WTC11 (cell line): ENCODE measurements at regions not wholly inside any gene's neighbourhood (a gene's known extent, or its start where the extent isn't known, plus 50 kb on each side); places are given as distances from the start of the nearest gene placed in this dataset.
A peak's percentile ranks its signal among the peaks of the same experiment; 100 is the strongest.

Source experiments
- ATAC-seq: fragments of 200-7000 bp; cut with Tn5 transposase; 2 replicates; pipeline ENCODE4 v1.10.0; 2021; ENCODE audit warnings: mild to moderate bottlenecking, moderate library complexity
- CTCF ChIA-PET: fragments of 300-600 bp; sonication (Branson Sonifier 250); formaldehyde crosslinking; loops from one replicate; lab custom pipeline; 2021; ENCODE audit warnings: antibody characterized with exemption; lab: Charles Lee
- POLR2A ChIA-PET: fragments of 350-600 bp; sonication (Branson Sonifier 250); formaldehyde crosslinking; loops from one replicate; lab custom pipeline; 2021; ENCODE audit warnings: antibody characterized with exemption; lab: Charles Lee
- DNase-seq: peaks from one replicate; pipeline ENCODE4 v3.0.0; 2021; ENCODE audit warnings: low spot score
- H3K27ac Mint-ChIP-seq: 2 replicates; pipeline ENCODE4 v1.8.0; 2021; ENCODE audit warnings: mixed read lengths
- H3K27me3 Mint-ChIP-seq: 2 replicates; pipeline ENCODE4 v1.8.0; 2021; ENCODE audit warnings: low read depth, mild to moderate bottlenecking, moderate library complexity, mixed read lengths
- H3K36me3 Mint-ChIP-seq: 2 replicates; pipeline ENCODE4 v1.8.0; 2021; ENCODE audit warnings: mixed read lengths
- H3K4me1 Mint-ChIP-seq: 2 replicates; pipeline ENCODE4 v1.8.0; 2022; ENCODE audit warnings: mixed read lengths
- H3K4me3 Mint-ChIP-seq: 2 replicates; pipeline ENCODE4 v1.8.0; 2021; ENCODE audit warnings: mild to moderate bottlenecking, moderate library complexity, mixed read lengths
- H3K9me3 Mint-ChIP-seq: 2 replicates; pipeline ENCODE4 v1.8.0; 2021; ENCODE audit warnings: mixed read lengths
- ESRRA ChIP-seq: sonication (generic); formaldehyde crosslinking; IDR thresholded peaks from 2 replicates; pipeline ENCODE4 v1.8.1; 2022; ENCODE audit warnings: mild to moderate bottlenecking, missing genetic modification reagents, borderline replicate concordance
- FOXJ3 ChIP-seq: sonication (generic); formaldehyde crosslinking; IDR thresholded peaks from 2 replicates; pipeline ENCODE4 v1.9.0; 2021; ENCODE audit warnings: missing genetic modification reagents, mild to moderate bottlenecking, borderline replicate concordance
- IRF2 ChIP-seq: sonication (generic); formaldehyde crosslinking; IDR thresholded peaks from 2 replicates; pipeline ENCODE4 v1.8.0; 2022; ENCODE audit warnings: low read depth, missing genetic modification reagents, borderline replicate concordance
- TCF7 ChIP-seq: sonication (generic); formaldehyde crosslinking; IDR thresholded peaks from 2 replicates; pipeline ENCODE4 v1.8.0; 2022; ENCODE audit warnings: mild to moderate bottlenecking, low read depth, missing genetic modification reagents, moderate library complexity
- ZNF121 ChIP-seq: sonication (generic); formaldehyde crosslinking; IDR thresholded peaks from 2 replicates; pipeline ENCODE4 v1.8.0; 2023; ENCODE audit warnings: missing genetic modification reagents
- ZNF263 ChIP-seq: sonication (generic); formaldehyde crosslinking; IDR thresholded peaks from 2 replicates; pipeline ENCODE4 v1.8.1; 2022; ENCODE audit warnings: low read depth, mild to moderate bottlenecking, moderate library complexity, missing genetic modification reagents
- ZNF396 ChIP-seq: fragments of 250-450 bp; sonication (Bioruptor Pico); IDR thresholded peaks from 2 replicates; pipeline ENCODE4 v1.8.0; 2021; ENCODE audit warnings: mild to moderate bottlenecking, moderate library complexity, borderline replicate concordance
- TF ChIP-seq, protein P1 (sequence below): fragments of 200-600 bp; IDR thresholded peaks from 2 replicates; pipeline ENCODE4 v1.8.0; 2022; ENCODE audit warnings: antibody characterized with exemption
- TF ChIP-seq, protein P2 (sequence below): sonication (generic); formaldehyde crosslinking; IDR thresholded peaks from 2 replicates; pipeline ENCODE4 v1.8.1; 2023; ENCODE audit warnings: mild to moderate bottlenecking, missing genetic modification reagents
- TF ChIP-seq, protein P3 (sequence below): fragments of 250-450 bp; sonication (Bioruptor Pico); IDR thresholded peaks from 2 replicates; pipeline ENCODE4 v2.1.2; 2022; ENCODE audit warnings: mild to moderate bottlenecking, moderate library complexity
- TF ChIP-seq, protein P4 (sequence below): sonication (generic); formaldehyde crosslinking; IDR thresholded peaks from 2 replicates; pipeline ENCODE4 v1.8.0; 2023; ENCODE audit warnings: missing genetic modification reagents
- TF ChIP-seq, protein P5 (sequence below): sonication (generic); formaldehyde crosslinking; IDR thresholded peaks from 2 replicates; pipeline ENCODE4 v1.8.0; 2022; ENCODE audit warnings: mild to moderate bottlenecking, missing genetic modification reagents
- TF ChIP-seq, protein P6 (sequence below): sonication (generic); formaldehyde crosslinking; IDR thresholded peaks from 2 replicates; pipeline ENCODE4 v1.8.0; 2022; ENCODE audit warnings: mild to moderate bottlenecking, missing genetic modification reagents
- TF ChIP-seq, protein P7 (sequence below): sonication (generic); formaldehyde crosslinking; IDR thresholded peaks from 2 replicates; pipeline ENCODE4 v1.8.1; 2022; ENCODE audit warnings: low read depth, mild to moderate bottlenecking, moderate library complexity, missing genetic modification reagents, borderline replicate concordance
- TF ChIP-seq, protein P8 (sequence below): fragments of 250-450 bp; sonication (Bioruptor Pico); IDR thresholded peaks from 2 replicates; pipeline ENCODE4 v1.9.0; 2021; ENCODE audit warnings: mild to moderate bottlenecking
- TF ChIP-seq, protein P9 (sequence below): sonication (generic); formaldehyde crosslinking; IDR thresholded peaks from 2 replicates; pipeline ENCODE4 v1.8.0; 2023; ENCODE audit warnings: missing genetic modification reagents, mild to moderate bottlenecking, borderline replicate concordance
- TF ChIP-seq, protein P10 (sequence below): sonication (generic); formaldehyde crosslinking; IDR thresholded peaks from 2 replicates; pipeline ENCODE4 v1.8.0; 2023; ENCODE audit warnings: mild to moderate bottlenecking, missing genetic modification reagents

DNA sequence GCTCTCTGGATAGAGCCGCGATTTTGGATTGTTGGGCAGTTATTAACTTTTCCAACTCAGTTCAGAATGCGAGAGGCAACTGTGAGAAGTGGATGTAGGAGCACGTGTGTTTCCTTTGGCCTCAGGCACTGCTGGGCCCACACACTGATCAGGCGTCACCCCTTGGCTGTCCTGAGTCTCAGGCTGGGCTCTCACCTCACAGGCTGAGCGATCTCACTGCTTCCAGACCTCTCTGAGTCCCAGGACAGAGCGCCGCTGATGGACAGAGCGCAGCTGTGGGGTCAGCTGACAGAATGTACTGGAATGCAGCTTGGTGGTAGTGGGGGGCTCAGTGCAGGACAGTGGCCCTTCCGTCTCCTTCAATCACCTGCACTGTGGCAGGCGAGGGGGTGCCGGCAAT, 516.2 kb downstream of the TBC1D22A start:
- H3K9me3 Mint-ChIP-seq = peaks cover 3% of the 10 kb centered on the region; the same call in 1 of the 2 replicates
- no peak for ATAC-seq
- H3K27ac Mint-ChIP-seq = no peak overlapping the region
- TF ChIP-seq, protein P1, sequence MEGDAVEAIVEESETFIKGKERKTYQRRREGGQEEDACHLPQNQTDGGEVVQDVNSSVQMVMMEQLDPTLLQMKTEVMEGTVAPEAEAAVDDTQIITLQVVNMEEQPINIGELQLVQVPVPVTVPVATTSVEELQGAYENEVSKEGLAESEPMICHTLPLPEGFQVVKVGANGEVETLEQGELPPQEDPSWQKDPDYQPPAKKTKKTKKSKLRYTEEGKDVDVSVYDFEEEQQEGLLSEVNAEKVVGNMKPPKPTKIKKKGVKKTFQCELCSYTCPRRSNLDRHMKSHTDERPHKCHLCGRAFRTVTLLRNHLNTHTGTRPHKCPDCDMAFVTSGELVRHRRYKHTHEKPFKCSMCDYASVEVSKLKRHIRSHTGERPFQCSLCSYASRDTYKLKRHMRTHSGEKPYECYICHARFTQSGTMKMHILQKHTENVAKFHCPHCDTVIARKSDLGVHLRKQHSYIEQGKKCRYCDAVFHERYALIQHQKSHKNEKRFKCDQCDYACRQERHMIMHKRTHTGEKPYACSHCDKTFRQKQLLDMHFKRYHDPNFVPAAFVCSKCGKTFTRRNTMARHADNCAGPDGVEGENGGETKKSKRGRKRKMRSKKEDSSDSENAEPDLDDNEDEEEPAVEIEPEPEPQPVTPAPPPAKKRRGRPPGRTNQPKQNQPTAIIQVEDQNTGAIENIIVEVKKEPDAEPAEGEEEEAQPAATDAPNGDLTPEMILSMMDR = no peak
- TF ChIP-seq TCF7 (CRISPR knock-in tag) (no peak), ZNF121 (CRISPR knock-in tag) (no peak), ZNF396 (CRISPR knock-in tag) (no peak), ZNF263 (CRISPR knock-in tag) (no peak)
- TF ChIP-seq, protein P2, sequence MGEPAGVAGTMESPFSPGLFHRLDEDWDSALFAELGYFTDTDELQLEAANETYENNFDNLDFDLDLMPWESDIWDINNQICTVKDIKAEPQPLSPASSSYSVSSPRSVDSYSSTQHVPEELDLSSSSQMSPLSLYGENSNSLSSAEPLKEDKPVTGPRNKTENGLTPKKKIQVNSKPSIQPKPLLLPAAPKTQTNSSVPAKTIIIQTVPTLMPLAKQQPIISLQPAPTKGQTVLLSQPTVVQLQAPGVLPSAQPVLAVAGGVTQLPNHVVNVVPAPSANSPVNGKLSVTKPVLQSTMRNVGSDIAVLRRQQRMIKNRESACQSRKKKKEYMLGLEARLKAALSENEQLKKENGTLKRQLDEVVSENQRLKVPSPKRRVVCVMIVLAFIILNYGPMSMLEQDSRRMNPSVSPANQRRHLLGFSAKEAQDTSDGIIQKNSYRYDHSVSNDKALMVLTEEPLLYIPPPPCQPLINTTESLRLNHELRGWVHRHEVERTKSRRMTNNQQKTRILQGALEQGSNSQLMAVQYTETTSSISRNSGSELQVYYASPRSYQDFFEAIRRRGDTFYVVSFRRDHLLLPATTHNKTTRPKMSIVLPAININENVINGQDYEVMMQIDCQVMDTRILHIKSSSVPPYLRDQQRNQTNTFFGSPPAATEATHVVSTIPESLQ (CRISPR knock-in tag) = no peak
- TF ChIP-seq, protein P3, sequence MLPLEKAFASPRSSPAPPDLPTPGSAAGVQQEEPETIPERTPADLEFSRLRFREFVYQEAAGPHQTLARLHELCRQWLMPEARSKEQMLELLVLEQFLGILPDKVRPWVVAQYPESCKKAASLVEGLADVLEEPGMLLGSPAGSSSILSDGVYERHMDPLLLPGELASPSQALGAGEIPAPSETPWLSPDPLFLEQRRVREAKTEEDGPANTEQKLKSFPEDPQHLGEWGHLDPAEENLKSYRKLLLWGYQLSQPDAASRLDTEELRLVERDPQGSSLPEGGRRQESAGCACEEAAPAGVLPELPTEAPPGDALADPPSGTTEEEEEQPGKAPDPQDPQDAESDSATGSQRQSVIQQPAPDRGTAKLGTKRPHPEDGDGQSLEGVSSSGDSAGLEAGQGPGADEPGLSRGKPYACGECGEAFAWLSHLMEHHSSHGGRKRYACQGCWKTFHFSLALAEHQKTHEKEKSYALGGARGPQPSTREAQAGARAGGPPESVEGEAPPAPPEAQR (CRISPR knock-in tag) = no peak
- TF ChIP-seq, protein P4, sequence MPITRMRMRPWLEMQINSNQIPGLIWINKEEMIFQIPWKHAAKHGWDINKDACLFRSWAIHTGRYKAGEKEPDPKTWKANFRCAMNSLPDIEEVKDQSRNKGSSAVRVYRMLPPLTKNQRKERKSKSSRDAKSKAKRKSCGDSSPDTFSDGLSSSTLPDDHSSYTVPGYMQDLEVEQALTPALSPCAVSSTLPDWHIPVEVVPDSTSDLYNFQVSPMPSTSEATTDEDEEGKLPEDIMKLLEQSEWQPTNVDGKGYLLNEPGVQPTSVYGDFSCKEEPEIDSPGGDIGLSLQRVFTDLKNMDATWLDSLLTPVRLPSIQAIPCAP (CRISPR knock-in tag) = no peak
- TF ChIP-seq, all 79 proteins: peak for 0
- Mint-ChIP-seq H3K4me1 (peaks cover 11% of the 10 kb centered on the region), H3K36me3 (peaks cover 2% of the 10 kb centered on the region; the same call in 1 of the 2 replicates), H3K27me3 (no peaks in the 10 kb centered on the region; the same call in 1 of the 2 replicates), H3K4me3 (no peak overlapping the region)
- CTCF ChIA-PET = no interaction called here
- POLR2A ChIA-PET = no interaction called here
- DNase-seq = peak; percentile 6

DNA sequence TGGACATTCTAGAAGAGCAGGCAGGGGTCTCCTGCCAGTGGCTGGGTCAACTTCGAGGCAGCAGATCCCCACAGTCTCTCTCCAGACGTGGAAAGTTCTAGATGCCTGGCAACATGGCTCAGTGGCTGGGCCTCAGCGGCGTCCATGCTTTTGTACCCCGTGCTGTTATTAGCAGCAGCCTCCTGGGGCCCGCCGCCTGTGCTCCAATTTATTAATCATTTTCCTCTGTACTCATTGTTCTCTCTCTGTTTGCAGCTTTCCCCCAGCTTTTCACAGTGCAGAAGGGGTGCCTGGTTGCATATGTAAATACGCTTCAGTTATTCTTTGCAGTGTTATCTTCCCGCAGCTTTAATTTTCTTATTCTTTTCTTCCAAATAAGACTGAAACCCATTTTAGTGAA, 515.1 kb downstream of the TBC1D22A start:
- H3K9me3 Mint-ChIP-seq = peaks cover 3% of the 10 kb centered on the region; the same call in 1 of the 2 replicates
- TF ChIP-seq, protein P5, sequence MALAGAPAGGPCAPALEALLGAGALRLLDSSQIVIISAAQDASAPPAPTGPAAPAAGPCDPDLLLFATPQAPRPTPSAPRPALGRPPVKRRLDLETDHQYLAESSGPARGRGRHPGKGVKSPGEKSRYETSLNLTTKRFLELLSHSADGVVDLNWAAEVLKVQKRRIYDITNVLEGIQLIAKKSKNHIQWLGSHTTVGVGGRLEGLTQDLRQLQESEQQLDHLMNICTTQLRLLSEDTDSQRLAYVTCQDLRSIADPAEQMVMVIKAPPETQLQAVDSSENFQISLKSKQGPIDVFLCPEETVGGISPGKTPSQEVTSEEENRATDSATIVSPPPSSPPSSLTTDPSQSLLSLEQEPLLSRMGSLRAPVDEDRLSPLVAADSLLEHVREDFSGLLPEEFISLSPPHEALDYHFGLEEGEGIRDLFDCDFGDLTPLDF (CRISPR knock-in tag) = no peak
- TF ChIP-seq, protein P6, sequence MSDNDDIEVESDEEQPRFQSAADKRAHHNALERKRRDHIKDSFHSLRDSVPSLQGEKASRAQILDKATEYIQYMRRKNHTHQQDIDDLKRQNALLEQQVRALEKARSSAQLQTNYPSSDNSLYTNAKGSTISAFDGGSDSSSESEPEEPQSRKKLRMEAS (CRISPR knock-in tag) = no peak
- no peak for TF ChIP-seq ESRRA (CRISPR knock-in tag)
- no peak for TF ChIP-seq FOXJ3 (CRISPR knock-in tag)
- no peak for TF ChIP-seq TCF7 (CRISPR knock-in tag)
- TF ChIP-seq, protein P7, sequence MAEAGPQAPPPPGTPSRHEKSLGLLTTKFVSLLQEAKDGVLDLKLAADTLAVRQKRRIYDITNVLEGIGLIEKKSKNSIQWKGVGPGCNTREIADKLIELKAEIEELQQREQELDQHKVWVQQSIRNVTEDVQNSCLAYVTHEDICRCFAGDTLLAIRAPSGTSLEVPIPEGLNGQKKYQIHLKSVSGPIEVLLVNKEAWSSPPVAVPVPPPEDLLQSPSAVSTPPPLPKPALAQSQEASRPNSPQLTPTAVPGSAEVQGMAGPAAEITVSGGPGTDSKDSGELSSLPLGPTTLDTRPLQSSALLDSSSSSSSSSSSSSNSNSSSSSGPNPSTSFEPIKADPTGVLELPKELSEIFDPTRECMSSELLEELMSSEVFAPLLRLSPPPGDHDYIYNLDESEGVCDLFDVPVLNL (CRISPR knock-in tag) = no peak
- no peak for TF ChIP-seq IRF2 (CRISPR knock-in tag)
- TF ChIP-seq, protein P8, sequence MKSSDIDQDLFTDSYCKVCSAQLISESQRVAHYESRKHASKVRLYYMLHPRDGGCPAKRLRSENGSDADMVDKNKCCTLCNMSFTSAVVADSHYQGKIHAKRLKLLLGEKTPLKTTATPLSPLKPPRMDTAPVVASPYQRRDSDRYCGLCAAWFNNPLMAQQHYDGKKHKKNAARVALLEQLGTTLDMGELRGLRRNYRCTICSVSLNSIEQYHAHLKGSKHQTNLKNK = no peak
- TF ChIP-seq, protein P9, sequence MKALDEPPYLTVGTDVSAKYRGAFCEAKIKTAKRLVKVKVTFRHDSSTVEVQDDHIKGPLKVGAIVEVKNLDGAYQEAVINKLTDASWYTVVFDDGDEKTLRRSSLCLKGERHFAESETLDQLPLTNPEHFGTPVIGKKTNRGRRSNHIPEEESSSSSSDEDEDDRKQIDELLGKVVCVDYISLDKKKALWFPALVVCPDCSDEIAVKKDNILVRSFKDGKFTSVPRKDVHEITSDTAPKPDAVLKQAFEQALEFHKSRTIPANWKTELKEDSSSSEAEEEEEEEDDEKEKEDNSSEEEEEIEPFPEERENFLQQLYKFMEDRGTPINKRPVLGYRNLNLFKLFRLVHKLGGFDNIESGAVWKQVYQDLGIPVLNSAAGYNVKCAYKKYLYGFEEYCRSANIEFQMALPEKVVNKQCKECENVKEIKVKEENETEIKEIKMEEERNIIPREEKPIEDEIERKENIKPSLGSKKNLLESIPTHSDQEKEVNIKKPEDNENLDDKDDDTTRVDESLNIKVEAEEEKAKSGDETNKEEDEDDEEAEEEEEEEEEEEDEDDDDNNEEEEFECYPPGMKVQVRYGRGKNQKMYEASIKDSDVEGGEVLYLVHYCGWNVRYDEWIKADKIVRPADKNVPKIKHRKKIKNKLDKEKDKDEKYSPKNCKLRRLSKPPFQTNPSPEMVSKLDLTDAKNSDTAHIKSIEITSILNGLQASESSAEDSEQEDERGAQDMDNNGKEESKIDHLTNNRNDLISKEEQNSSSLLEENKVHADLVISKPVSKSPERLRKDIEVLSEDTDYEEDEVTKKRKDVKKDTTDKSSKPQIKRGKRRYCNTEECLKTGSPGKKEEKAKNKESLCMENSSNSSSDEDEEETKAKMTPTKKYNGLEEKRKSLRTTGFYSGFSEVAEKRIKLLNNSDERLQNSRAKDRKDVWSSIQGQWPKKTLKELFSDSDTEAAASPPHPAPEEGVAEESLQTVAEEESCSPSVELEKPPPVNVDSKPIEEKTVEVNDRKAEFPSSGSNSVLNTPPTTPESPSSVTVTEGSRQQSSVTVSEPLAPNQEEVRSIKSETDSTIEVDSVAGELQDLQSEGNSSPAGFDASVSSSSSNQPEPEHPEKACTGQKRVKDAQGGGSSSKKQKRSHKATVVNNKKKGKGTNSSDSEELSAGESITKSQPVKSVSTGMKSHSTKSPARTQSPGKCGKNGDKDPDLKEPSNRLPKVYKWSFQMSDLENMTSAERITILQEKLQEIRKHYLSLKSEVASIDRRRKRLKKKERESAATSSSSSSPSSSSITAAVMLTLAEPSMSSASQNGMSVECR (CRISPR knock-in tag) = no peak
- TF ChIP-seq, protein P10, sequence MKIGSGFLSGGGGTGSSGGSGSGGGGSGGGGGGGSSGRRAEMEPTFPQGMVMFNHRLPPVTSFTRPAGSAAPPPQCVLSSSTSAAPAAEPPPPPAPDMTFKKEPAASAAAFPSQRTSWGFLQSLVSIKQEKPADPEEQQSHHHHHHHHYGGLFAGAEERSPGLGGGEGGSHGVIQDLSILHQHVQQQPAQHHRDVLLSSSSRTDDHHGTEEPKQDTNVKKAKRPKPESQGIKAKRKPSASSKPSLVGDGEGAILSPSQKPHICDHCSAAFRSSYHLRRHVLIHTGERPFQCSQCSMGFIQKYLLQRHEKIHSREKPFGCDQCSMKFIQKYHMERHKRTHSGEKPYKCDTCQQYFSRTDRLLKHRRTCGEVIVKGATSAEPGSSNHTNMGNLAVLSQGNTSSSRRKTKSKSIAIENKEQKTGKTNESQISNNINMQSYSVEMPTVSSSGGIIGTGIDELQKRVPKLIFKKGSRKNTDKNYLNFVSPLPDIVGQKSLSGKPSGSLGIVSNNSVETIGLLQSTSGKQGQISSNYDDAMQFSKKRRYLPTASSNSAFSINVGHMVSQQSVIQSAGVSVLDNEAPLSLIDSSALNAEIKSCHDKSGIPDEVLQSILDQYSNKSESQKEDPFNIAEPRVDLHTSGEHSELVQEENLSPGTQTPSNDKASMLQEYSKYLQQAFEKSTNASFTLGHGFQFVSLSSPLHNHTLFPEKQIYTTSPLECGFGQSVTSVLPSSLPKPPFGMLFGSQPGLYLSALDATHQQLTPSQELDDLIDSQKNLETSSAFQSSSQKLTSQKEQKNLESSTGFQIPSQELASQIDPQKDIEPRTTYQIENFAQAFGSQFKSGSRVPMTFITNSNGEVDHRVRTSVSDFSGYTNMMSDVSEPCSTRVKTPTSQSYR = no peak

More for the DNA sequence above, 515.1 kb downstream of the TBC1D22A start:
- Mint-ChIP-seq H3K4me1 (peaks cover 11% of the 10 kb centered on the region), H3K27ac (no peak overlapping the region), H3K36me3 (peaks cover 2% of the 10 kb centered on the region; the same call in 1 of the 2 replicates), H3K27me3 (no peaks in the 10 kb centered on the region; the same call in 1 of the 2 replicates), H3K4me3 (no peak overlapping the region)
- DNase-seq (no peak), ATAC-seq (no peak)
- POLR2A ChIA-PET = no interaction called here
- CTCF ChIA-PET = interaction anchor here (0.9 kb wide), 1 partner anchor 64 kb away, joined by 3 read pairs; no protein-coding TSS in a partner anchor
